ENCODE measurements at regions not wholly inside any gene's neighbourhood (a gene's known extent, or its start where the extent isn't known, plus 50 kb on each side); places are given as distances from the start of the nearest gene placed in this dataset.

GRCh38 chr4:188665491-188666457 is 526.5 kb downstream of the TRIML1 start:
- TF ChIP-seq CTCF (IDR thresholded peaks at IDR 0.05) (no peak), REST (IDR thresholded peaks at IDR 0.05; ENCODE audit: insufficient read depth in 1 of 2, low read depth in 2 of 2, low read length in 1 of 2) (no peak), SIN3A (IDR thresholded peaks at IDR 0.05; ENCODE audit: borderline replicate concordance, insufficient read depth, low read depth, low read length) (no peak), POLR2AphosphoS5 (IDR thresholded peaks at IDR 0.05; ENCODE audit: low read depth, low read length) (no peak)
